Stimulated activated CD4-positive, alpha-beta T cell treated with anti-CD3 and anti-CD28 coated beads, Interleukin-15, amount 100 ng/mL, for 24 hours (primary cell): ENCODE measurements at regions not wholly inside any gene's neighbourhood (a gene's known extent, or its start where the extent isn't known, plus 50 kb on each side); places are given as distances from the start of the nearest gene placed in this dataset.

Experiments used
- DNase-seq: peaks from one replicate; pipeline ENCODE4 v3.0.0-alpha.2; 2020

GRCh38 chr16:85162478-85163277 is 50.4 kb upstream of the CIBAR2 start:
- no peak for DNase-seq

GRCh38 chr16:85163278-85164112 is 51.2 kb upstream of the CIBAR2 start:
- DNase-seq = no peak

GRCh38 chr16:85164431-85164830 is 52.2 kb upstream of the CIBAR2 start:
- DNase-seq = no peak

- no peak for DNase-seq
These were observed 52.7 kb upstream of the CIBAR2 start for GRCh38 chr16:85164838-85165516.

GRCh38 chr16:85165781-85166180 is 53.5 kb upstream of the CIBAR2 start:
- no peak for DNase-seq

DNA sequence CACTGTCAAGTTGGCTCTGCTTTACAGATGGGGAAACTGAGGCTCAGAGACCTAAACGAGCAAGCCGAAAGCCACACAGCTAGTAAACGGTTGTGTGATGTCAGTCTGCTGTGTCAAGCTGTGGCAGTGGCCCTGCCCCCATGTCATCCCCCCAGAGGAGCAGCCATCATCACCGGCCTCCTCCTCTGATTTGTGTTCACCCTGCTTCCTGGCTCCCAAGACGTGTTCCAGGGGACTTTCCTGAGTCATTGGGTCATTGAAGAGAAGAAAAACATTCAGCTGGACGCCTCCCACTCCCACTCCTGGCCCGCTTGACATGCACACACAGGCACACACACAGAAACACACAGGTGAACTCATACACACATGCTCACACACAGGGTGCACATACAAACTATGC is 54.0 kb upstream of the CIBAR2 start:
- DNase-seq = no peak

DNA sequence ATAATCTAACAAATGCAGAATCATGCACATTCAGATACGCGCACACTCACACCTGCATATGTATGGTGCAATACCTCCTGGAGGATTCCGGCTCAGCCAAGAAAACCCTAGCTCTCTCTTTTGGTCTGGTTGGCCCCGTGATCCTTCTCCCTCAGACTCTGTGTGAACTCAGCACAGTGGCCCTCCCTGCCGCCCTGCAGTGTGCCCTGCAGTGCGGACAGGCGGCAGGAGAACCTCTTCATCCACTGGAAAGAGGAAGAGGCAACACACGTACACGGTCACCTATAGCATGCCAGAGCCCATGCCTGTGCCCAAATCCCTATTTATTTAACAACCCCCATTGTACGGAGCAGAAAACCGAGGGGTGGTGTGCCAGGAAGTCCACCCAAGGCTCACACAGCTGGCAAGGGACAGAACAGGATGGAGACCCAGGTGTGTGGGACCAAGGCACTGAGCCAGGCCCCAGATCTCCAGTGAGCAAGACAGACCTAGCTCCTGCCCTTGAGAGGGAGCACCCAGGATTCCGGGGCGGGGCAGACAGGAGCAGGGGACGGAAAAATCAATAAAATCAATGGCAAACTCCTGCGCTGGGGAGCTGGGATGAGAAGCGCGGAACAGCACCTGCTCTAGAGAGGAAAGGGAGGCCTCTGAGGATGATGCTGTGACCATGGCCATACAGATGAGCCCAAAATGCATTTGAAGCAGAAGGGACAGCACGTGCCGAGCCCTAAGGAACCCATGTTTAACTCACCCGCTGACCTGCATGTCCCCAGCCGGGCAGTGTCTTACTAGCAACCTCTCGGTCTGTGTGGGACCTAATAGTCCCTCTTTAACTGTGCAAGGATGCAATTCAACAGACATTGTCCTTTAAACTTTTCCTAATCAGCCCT is 54.7 kb upstream of the CIBAR2 start:
- no peak for DNase-seq

- DNase-seq = no peak
These were observed 55.6 kb upstream of the CIBAR2 start for GRCh38 chr16:85167589-85168537.

DNA sequence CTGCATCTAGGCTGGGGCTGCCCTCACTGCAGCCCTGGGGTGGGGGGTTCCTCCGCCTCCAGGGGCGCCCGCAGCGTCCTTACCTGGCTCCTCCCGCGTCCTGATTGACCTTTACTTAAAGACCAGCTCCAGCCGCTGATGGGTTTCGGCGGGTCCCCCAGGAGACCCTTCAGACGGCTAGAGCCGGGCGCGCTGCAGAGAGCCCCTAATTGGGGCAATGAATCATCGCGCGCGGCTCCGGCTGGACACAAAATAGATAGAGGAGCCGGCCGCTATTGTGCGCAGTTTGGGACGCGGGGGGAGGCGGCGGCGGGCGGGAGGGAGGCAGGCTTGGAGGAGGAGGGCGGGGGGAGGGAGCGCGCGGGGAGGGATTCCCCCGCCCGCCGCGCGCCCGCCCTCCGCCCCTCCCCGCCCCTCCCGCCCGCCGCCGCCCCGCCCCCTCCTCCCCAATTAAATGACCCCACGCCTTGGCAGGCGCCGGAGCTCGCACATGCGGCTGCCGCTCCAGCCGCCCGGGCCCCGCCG is 56.5 kb upstream of the CIBAR2 start:
- peak; percentile 36 for DNase-seq

- DNase-seq = peak; percentile 31
These were observed 57.2 kb upstream of the CIBAR2 start for GRCh38 chr16:85169333-85170065.

DNA sequence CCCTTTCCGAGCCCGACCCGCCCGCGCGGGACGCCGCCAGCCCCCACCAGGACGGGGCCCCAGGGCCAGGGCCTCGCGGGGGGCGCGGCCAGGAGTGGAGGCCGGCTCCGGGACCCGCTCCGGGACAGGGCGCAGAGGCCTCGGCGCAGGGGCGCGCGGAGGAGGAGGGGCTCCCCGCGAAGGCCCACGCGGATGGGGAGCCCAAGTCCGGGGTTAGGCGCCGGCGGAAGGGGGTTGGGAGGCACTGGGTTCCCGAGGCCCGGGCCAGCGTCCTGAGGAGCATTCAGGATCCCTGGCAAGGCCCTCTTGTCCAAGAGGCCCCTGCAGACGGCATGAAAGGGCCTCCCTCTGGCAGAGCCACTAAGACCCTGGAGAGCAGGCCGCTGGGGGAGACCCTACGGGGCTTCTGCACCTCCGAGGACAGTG is 57.8 kb upstream of the CIBAR2 start:
- DNase-seq = no peak

- no peak for DNase-seq
These were observed 58.3 kb upstream of the CIBAR2 start for GRCh38 chr16:85170590-85171003.

DNA sequence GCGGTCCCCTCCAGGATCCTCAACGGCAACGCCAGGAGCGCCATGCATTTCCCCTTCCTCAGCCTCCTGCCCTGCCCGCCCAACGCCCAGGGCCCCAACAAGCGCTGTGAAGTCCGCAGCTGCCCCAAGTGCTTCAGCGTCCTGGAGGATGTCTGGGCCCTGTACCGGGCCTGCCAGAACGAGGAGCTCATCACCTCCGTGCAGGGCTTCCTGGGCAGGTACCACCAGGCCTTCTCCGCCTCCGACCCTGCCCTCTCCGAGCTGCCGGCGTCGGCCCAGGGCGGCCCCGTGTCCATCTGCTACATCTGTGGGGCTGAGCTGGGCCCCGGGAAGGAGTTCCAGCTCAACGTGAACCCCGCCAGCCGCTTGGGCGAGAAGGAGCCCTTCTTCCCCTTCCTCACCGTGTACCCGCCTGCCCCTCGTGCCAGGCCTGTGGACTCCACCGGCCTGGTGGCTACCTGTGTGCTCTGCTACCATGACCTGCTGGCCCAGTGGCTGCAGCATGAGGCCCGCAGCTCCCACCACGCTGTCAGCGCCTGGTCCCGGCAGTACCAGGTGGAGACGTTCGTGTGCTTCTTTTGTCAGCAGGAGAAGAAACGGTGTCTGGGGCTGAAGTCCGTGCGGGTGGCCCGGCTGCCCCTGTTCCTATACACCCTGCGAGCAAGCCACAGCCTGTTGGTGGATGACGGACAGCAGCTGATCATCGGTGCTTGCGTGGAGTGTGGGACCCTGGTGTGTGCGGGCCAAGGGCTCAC is 58.9 kb upstream of the CIBAR2 start:
- DNase-seq = no peak

GRCh38 chr16:85171759-85172454 is 59.6 kb upstream of the CIBAR2 start:
- no peak for DNase-seq

GRCh38 chr16:85172455-85173145 is 60.3 kb upstream of the CIBAR2 start:
- DNase-seq = no peak

GRCh38 chr16:85173146-85173980 is 61.1 kb upstream of the CIBAR2 start:
- DNase-seq = no peak
